DND-41 (cell line): ENCODE measurements at regions not wholly inside any gene's neighbourhood (a gene's known extent, or its start where the extent isn't known, plus 50 kb on each side); places are given as distances from the start of the nearest gene placed in this dataset.

Experiments used
- CTCF ChIP-seq: IDR thresholded peaks from 2 replicates; pipeline ENCODE4 v1.5.1; 2012; ENCODE audit warnings: borderline replicate concordance, low read length, moderate library complexity, mild to moderate bottlenecking; ENCODE audit not compliant: poor library complexity, severe bottlenecking; ENCODE audit errors: extremely low read depth
- EZH2 ChIP-seq: IDR thresholded peaks from 3 replicates; pipeline ENCODE4 v1.6.1; 2012; ENCODE audit warnings: borderline replicate concordance, low read depth, mild to moderate bottlenecking, moderate library complexity, low read length, inconsistent platforms; ENCODE audit not compliant: severe bottlenecking

GRCh38 chr9:13628526-13628925 is 349.0 kb upstream of the MPDZ start:
- TF ChIP-seq CTCF (no peak), EZH2 (no peak)
